SKM-1 treated with dmso at 0.1 percent for 144 hours (cell line): ENCODE measurements at regions not wholly inside any gene's neighbourhood (a gene's known extent, or its start where the extent isn't known, plus 50 kb on each side); places are given as distances from the start of the nearest gene placed in this dataset.

ENCODE experiments used
- DNase-seq: peaks from one replicate; lab custom pipeline; 2025; ENCODE audit not compliant: unreplicated experiment; lab: John Stamatoyannopoulos, UW

GRCh38 chr1:195458365-195458764 lies 1149.9 kb downstream of the KCNT2 start:
- DNase-seq = no peak

- DNase-seq = no peak
Measured at GRCh38 chr1:195450794-195451193, 1157.4 kb downstream of the KCNT2 start.

DNA sequence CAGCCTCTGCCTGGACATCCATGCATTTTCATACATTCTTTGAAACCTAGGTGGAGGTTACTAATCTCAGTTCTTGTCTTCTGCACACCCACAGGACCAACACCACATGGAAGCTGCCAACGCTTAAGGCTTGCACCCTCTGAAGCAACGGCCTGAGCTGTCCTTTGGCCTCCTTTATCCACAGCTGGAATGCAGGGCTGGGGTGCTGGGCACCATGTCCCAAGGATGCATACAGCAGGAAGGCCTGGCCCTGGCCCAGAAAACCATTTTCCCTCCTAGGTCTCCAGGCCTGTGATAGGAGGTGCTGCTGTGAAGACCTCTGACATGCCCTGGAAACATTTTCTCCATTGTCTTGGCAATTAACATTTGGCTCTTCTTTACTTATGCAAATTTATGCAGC lies 1168.6 kb downstream of the KCNT2 start:
- DNase-seq = no peak

GRCh38 chr1:195434566-195435203 lies 1173.6 kb downstream of the KCNT2 start:
- no peak for DNase-seq

DNA sequence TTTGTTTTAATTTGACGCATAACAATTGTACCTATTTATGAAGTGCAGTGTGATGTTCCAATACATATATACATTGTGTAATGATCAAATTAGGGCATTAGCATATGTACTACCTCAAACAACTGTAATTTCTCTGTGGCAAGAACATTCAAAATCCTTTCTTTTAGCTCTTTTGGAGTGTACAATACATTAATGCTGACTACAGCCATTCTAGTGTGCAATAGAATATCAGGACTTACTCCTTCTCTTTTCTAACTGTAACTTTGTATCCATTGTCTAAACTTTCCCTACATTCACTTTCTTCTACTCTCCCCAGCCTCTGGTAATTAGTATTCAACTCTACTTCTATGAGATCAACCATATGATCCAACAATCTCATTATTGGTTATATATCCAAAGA lies 1177.4 kb downstream of the KCNT2 start:
- DNase-seq = no peak

GRCh38 chr1:195428927-195429326 lies 1179.3 kb downstream of the KCNT2 start:
- no peak for DNase-seq

DNA sequence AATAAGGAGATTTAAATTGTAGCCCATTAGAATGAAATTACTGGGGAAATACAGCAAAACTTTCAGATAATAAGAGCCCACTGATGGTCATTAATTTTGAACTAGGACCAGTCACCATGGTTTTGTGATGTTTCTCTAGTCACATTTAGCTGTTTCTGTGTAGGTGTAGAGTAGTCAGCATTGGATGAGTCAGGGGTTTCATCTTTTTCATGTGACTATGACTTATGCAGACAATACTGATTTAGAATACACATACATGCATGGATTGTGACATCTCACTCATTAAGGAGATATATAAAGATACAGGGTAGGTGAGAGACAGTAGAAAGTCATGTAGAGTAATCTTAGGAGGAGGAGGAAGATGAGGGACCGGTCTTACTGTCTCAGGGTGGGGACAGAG lies 1192.7 kb downstream of the KCNT2 start:
- DNase-seq = no peak

DNA sequence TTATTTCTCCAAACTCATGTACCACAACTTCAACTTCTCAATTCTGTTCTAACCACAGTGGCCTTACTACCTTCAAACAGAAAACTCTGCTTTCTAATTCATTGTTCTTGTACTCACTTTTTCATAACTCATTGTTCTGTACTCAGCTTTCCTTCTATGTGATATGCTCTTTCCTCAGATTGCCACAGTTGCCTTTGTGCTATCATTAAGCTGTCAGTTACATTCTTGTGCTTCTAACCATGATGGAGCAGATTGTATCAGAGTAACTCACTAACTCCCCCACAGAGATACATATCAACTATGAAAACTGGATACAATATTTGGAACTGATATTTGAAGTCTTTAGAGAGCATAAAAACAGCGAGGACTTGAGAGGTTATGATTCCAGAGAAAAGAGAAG lies 1213.7 kb downstream of the KCNT2 start:
- no peak for DNase-seq

DNA sequence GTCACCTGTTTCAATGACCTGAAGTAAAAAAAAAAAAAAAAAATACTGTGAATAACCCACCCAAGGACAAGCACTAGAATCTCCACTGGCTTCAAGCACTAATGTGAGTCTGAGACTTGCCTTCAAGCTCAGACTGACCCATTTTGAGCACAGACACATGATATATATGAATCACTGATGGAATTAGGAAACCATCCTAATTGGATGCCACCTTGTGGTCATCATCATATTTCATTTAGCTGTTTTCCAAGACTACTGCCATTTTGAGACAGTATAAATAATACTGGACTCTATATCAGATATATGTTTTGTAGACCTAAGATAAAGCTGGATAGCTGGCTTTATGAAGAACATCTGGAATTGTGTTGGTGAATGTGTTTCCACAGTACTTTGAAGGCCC lies 1232.0 kb downstream of the KCNT2 start:
- no peak for DNase-seq

DNA sequence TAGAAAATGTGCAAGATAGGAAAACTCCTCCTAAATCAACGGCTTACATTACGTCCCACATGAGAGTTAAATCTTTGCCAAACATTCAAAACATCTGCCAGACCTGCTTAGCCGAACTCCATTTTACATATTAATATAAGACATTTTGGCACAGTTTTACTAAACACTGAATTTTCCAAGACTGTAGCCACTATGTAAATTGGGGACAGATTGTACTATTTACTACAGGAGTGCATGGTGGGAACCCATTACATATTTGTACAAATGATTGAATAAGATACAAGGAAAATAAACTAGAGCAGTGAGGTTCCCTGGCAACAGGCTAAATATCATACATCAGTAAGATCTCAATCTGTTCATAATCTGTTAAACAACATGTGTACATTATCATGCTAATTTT lies 1234.4 kb downstream of the KCNT2 start:
- no peak for DNase-seq

DNA sequence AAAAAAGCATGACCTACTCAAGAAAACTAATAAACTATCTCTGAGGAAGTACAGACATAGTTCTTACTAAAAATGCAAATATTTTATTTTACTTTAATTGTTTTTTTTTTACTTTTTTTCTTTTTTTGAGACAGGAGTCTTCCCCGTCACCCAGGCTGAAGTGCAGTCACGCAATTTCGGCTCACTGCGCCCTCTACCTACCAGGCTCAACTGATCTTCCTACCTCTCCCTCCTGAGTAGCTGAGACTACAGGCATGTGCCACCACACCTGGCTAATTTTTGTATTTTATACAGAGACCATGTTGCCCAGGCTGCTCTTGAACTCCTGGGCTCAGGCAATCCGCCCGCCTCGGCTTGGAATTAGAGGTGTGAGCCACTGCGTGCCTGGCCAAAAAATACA lies 1263.1 kb downstream of the KCNT2 start:
- no peak for DNase-seq

DNA sequence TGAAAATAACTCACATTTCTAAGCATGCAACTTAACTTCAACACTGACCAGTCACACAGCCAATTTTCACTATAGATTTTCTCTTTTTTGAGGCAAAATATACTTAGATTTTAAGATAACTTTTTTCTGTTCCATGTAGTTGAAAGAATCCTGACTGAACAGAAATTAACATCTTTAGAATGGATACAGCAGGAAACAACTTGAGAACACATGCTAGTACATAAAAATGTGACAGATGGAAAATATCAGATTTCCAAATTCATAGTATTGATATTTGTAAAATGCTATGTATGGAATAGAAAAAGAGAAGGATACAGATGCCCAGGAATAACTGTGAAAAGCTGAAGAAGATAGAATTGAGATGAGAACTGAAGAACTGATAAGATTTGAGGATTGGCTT lies 1270.6 kb downstream of the KCNT2 start:
- no peak for DNase-seq

GRCh38 chr1:195336812-195337211 lies 1271.4 kb downstream of the KCNT2 start:
- DNase-seq = no peak

DNA sequence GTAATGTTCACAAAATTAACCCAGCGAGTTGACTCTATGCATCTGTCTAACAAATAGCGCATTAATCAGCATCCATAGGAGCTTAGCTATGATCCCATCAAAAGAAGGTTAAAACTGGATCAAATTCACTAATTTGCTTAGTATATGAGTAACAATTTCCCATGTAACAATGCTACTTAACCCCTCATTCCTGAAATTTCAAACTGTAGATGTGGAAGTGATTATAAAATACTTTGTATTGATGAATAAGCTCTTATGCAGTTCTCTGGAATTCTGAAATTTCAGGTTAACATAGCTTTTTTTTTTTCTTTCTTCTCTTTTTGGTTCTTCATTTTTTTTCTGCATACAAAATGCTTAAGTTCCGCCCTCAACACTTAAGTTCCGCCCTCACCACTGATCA lies 1272.7 kb downstream of the KCNT2 start:
- DNase-seq = no peak

DNA sequence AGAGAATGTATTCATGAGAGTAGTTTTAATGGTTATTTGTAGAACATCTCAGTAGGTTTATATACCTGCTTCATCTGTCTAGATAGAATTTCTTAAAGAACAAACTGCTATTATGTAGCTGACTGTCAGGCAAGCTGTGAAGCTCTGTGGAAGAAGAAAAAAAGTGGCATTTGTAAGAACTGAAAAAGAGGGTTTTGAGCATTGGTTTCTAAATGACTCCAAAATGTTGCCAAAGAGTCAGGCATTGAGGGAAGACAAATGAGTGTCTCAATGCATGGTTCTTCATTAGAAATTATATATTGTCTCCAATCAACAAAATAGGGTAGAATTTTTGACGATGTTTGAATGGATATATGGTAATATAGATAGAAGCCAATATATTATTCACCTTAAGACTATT lies 1276.1 kb downstream of the KCNT2 start:
- DNase-seq = no peak

DNA sequence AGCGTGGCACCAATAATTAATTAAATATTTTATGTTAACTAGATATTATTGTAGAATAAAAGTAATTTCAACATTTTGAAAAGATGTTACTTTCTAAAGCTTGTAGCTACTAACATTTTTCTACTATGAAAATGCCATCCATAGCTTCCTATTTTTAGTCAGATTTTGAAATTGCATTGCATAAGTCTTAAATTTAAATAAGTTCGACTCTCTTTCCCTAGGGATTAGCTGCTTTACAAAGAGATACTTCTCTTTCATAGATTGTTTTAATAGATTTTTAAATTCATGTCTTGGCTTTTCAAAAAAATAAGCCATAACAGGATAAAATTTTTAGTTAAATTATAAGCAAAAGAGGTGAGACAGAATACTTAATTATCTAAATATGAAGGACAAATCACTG lies 1279.6 kb downstream of the KCNT2 start:
- DNase-seq = peak; percentile 27

DNA sequence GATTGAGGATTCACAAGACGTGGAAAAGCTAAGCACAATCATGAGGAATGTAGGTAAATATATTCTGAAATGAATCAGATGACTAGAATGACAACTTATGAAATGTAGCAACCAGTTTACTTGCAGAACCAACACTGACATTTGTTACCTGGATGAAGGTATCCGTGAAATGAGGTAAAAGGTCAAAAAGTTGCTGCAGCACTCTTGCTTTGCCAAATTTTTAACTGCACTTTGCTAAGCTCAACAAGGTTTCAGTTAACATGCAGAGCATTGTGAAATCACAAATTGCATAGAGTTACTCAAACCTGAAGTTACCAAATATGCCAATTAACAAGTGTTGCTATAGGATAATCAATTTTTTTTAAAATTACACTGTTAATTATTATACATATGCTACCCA lies 1280.1 kb downstream of the KCNT2 start:
- DNase-seq = peak; percentile 54

DNA sequence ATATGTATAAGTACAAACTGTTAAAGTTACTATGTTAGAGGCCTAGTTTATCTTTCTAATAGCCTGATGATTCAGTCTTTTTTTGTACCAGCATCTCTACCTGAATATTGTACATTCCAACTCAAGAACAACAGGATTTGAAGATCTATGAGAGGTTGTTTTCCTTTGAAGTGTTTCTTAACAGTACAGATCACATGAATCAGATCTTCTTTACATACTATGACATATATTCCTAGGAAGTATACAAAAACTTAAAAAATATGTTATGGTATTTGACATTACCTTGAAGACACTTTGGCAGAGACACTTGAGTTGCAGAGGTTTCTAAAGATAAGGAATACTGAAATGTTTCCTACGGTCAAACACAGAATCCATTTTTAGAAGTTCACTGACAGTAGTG lies 1280.9 kb downstream of the KCNT2 start:
- DNase-seq = no peak

GRCh38 chr1:195326325-195326724 lies 1281.9 kb downstream of the KCNT2 start:
- no peak for DNase-seq

- DNase-seq = no peak
Measured at GRCh38 chr1:195325181-195325580, 1283.1 kb downstream of the KCNT2 start.

DNA sequence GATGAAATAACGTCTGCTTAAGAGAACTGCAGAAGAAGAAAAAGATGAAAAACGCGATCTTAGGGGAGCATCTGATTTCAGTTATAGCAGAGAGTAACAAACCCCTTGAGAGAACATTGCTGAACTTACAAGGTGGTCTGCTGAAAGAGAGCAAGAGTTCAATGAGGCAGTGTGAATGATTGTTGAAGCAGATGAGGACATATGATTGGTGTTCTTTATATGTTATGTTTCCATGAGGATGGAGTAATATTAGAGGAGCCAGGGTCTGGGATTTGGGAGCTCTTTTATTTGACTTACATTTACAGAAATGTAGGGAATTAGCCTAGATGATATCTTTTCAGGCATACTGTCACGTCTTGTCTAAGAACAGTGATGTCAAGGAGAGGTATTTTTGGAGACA lies 1302.0 kb downstream of the KCNT2 start:
- no peak for DNase-seq

GRCh38 chr1:195294911-195295310 lies 1313.3 kb downstream of the KCNT2 start:
- DNase-seq = no peak

GRCh38 chr1:195278644-195279043 lies 1329.6 kb downstream of the KCNT2 start:
- DNase-seq = no peak

DNA sequence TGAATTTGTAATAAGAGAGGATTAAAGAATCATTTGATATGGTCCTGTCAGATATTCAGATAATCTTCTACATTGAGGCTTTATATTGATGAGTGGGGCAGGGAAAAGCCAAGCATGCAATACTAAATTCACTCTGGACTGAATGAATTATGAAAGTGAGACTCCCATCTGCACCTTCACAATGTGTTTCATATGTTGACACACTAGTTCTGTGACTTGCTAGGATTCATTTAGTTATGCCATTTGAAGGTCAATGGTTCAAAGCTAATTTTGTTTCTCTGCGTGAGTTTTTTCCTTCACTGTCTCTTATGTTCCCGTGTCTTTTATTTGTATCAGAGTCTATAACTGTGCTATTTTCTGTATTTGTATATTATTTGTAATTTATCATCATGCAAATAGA lies 1332.5 kb downstream of the KCNT2 start:
- no peak for DNase-seq
